Esophagus muscularis mucosa (tissue), 4 donors: ENCODE measurements at regions not wholly inside any gene's neighbourhood (a gene's known extent, or its start where the extent isn't known, plus 50 kb on each side); places are given as distances from the start of the nearest gene placed in this dataset.

ENCODE experiments used
- EP300 ChIP-seq: sonication (generic); formaldehyde crosslinking; IDR thresholded peaks from one replicate; pipeline ENCODE4 v1.6.1; 2017; ENCODE audit warnings: antibody characterized with exemption
- POLR2A ChIP-seq: fragments of 450-650 bp; IDR thresholded peaks from one replicate; pipeline ENCODE4 v1.6.1; 2017; ENCODE audit warnings: antibody characterized with exemption, moderate library complexity, mild to moderate bottlenecking, low read depth
- TF ChIP-seq, protein P1 (sequence below), 3 experiments: fragments of 200-600 bp in 2 of 3; fragments of 450-650 bp in 1 of 3; sonication (generic) in 2 of 3; IDR thresholded peaks; one replicate each; pipeline ENCODE4 v1.5.1; 2017 to 2019; ENCODE audit warnings: antibody characterized with exemption in 3 of 3, mild to moderate bottlenecking in 2 of 3, moderate library complexity in 1 of 3

DNA sequence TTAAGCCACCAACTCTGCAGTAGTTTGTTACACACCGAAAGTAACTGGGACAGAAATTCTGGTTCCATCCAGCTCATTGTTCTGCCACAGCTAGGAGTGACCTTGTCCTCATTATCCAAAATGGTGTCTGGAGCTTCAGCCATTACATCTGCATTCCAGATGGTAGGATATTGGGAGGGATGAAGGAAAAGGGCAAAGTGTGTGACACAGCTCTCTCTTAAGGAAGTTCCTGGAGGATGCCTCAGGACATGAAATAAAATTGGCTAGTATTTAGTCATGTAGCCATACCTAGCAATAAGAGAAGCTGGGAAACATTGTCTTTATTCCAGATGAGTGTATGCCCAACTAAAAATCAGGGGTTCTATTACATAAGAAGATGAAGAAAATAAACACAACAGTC lies 262.0 kb downstream of the BCOR start:
- no peak for TF ChIP-seq EP300
- TF ChIP-seq, protein P1, sequence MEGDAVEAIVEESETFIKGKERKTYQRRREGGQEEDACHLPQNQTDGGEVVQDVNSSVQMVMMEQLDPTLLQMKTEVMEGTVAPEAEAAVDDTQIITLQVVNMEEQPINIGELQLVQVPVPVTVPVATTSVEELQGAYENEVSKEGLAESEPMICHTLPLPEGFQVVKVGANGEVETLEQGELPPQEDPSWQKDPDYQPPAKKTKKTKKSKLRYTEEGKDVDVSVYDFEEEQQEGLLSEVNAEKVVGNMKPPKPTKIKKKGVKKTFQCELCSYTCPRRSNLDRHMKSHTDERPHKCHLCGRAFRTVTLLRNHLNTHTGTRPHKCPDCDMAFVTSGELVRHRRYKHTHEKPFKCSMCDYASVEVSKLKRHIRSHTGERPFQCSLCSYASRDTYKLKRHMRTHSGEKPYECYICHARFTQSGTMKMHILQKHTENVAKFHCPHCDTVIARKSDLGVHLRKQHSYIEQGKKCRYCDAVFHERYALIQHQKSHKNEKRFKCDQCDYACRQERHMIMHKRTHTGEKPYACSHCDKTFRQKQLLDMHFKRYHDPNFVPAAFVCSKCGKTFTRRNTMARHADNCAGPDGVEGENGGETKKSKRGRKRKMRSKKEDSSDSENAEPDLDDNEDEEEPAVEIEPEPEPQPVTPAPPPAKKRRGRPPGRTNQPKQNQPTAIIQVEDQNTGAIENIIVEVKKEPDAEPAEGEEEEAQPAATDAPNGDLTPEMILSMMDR (IDR thresholded peaks at IDR 0.05) = no peak
- no peak for TF ChIP-seq POLR2A
